ENCODE measurements at regions not wholly inside any gene's neighbourhood (a gene's known extent, or its start where the extent isn't known, plus 50 kb on each side); places are given as distances from the start of the nearest gene placed in this dataset.

GRCh38 chr13:34307607-34308006 lies 489.7 kb downstream of the RFC3 start:
- no peak overlapping the region for H2AFZ ChIP-seq (ENCODE audit: low read length)
- no peaks in the 10 kb centered on the region for H3K36me3 ChIP-seq (replicated peaks in 1 of 2; ENCODE audit: control insufficient read depth in 2 of 2, insufficient read depth in 2 of 2, low read length in 2 of 2)
- no peaks in the 10 kb centered on the region for H3K4me1 ChIP-seq (ENCODE audit: control insufficient read depth in 2 of 2, insufficient read depth in 1 of 2, low read depth in 1 of 2, low read length in 2 of 2)
- no peaks in the 10 kb centered on the region for H3K79me1 ChIP-seq (ENCODE audit: low read depth, low read length)
- H3K4me3 ChIP-seq (ENCODE audit: low read length in 2 of 2), result no peak overlapping the region
- no peak overlapping the region for H3K27ac ChIP-seq (replicated peaks; ENCODE audit: low read length)
- peaks cover 0 to 2% of the 10 kb centered on the region in 2 donors for H3K9me3 ChIP-seq (replicated peaks in 1 of 2; ENCODE audit: control insufficient read depth in 2 of 2, insufficient read depth in 1 of 2, low read depth in 1 of 2, low read length in 2 of 2)
- H3K4me2 ChIP-seq (ENCODE audit: insufficient read depth, low read length, poor library complexity, severe bottlenecking), result no peak overlapping the region
- no peak for DNase-seq (ENCODE audit: low spot score)
- H3K18ac ChIP-seq (ENCODE audit: low read length), result no peak overlapping the region
- H2BK5ac ChIP-seq (ENCODE audit: low read length), result no peak overlapping the region
- WGBS, 2 donors (ENCODE audit: extremely low coverage in 2 of 2, insufficient read length in 2 of 2, insufficient replicate concordance in 1 of 2), result no CpG with 5 or more reads among the region's 5 CpGs
- no peak overlapping the region for H2BK12ac ChIP-seq (ENCODE audit: low read length)
- H3K27me3 ChIP-seq (ENCODE audit: control insufficient read depth in 3 of 3, insufficient read depth in 3 of 3, low read depth in 1 of 3, low read length in 3 of 3), result no peaks in the 10 kb centered on the region
- no peak overlapping the region for H3K14ac ChIP-seq (ENCODE audit: low read length)
- H2BK120ac ChIP-seq (ENCODE audit: low read depth, low read length), result no peak overlapping the region
- H3K9ac ChIP-seq (ENCODE audit: low read depth, low read length, poor library complexity), result no peak overlapping the region
- H4K91ac ChIP-seq (ENCODE audit: low read depth, low read length, poor library complexity), result no peak overlapping the region
- no peak overlapping the region for H4K8ac ChIP-seq (ENCODE audit: low read depth, low read length)
- no peak overlapping the region for H3K4ac ChIP-seq (ENCODE audit: low read length)
- H3K23ac ChIP-seq (ENCODE audit: low read depth, low read length, poor library complexity), result no peak overlapping the region
- H2AK5ac ChIP-seq (ENCODE audit: low read depth, low read length), result no peak overlapping the region
- H2BK15ac ChIP-seq (ENCODE audit: low read length), result no peak overlapping the region

- WGBS, 2 donors (ENCODE audit: extremely low coverage in 2 of 2, insufficient read length in 2 of 2, insufficient replicate concordance in 1 of 2), result no CpG with 5 or more reads among the region's 1 CpG
- no peaks in the 10 kb centered on the region for H3K4me1 ChIP-seq (ENCODE audit: control insufficient read depth in 2 of 2, insufficient read depth in 1 of 2, low read depth in 1 of 2, low read length in 2 of 2)
- no peak overlapping the region for H2AFZ ChIP-seq (ENCODE audit: low read length)
- no peaks in the 10 kb centered on the region for H3K79me1 ChIP-seq (ENCODE audit: low read depth, low read length)
- no peak overlapping the region for H2BK120ac ChIP-seq (ENCODE audit: low read depth, low read length)
- H3K18ac ChIP-seq (ENCODE audit: low read length), result no peak overlapping the region
- no peak overlapping the region for H4K8ac ChIP-seq (ENCODE audit: low read depth, low read length)
- H3K9ac ChIP-seq (ENCODE audit: low read depth, low read length, poor library complexity), result no peak overlapping the region
- H2BK15ac ChIP-seq (ENCODE audit: low read length), result no peak overlapping the region
- H3K4ac ChIP-seq (ENCODE audit: low read length), result no peak overlapping the region
- H3K14ac ChIP-seq (ENCODE audit: low read length), result no peak overlapping the region
- no peak for DNase-seq (ENCODE audit: low spot score)
- no peak overlapping the region for H3K23ac ChIP-seq (ENCODE audit: low read depth, low read length, poor library complexity)
- no peak overlapping the region for H3K4me2 ChIP-seq (ENCODE audit: insufficient read depth, low read length, poor library complexity, severe bottlenecking)
- H3K9me3 ChIP-seq (replicated peaks in 1 of 2; ENCODE audit: control insufficient read depth in 2 of 2, insufficient read depth in 1 of 2, low read depth in 1 of 2, low read length in 2 of 2), result no peaks in the 10 kb centered on the region
- no peaks in the 10 kb centered on the region for H3K36me3 ChIP-seq (replicated peaks in 1 of 2; ENCODE audit: control insufficient read depth in 2 of 2, insufficient read depth in 2 of 2, low read length in 2 of 2)
- no peak overlapping the region for H3K27ac ChIP-seq (replicated peaks; ENCODE audit: low read length)
- H2BK12ac ChIP-seq (ENCODE audit: low read length), result no peak overlapping the region
- no peak overlapping the region for H4K91ac ChIP-seq (ENCODE audit: low read depth, low read length, poor library complexity)
- H3K27me3 ChIP-seq (ENCODE audit: control insufficient read depth in 3 of 3, insufficient read depth in 3 of 3, low read depth in 1 of 3, low read length in 3 of 3), result no peaks in the 10 kb centered on the region
- no peak overlapping the region for H2AK5ac ChIP-seq (ENCODE audit: low read depth, low read length)
- H3K4me3 ChIP-seq (ENCODE audit: low read length in 2 of 2), result no peak overlapping the region
- H2BK5ac ChIP-seq (ENCODE audit: low read length), result no peak overlapping the region
Measured at GRCh38 chr13:34308725-34309124, 490.8 kb downstream of the RFC3 start.

GRCh38 chr13:34310539-34310938 lies 492.6 kb downstream of the RFC3 start:
- H3K27ac ChIP-seq (replicated peaks; ENCODE audit: low read length), result no peak overlapping the region
- no peak overlapping the region for H2BK15ac ChIP-seq (ENCODE audit: low read length)
- no peak overlapping the region for H3K14ac ChIP-seq (ENCODE audit: low read length)
- no peak overlapping the region for H3K9ac ChIP-seq (ENCODE audit: low read depth, low read length, poor library complexity)
- H3K79me1 ChIP-seq (ENCODE audit: low read depth, low read length), result no peaks in the 10 kb centered on the region
- H3K36me3 ChIP-seq (replicated peaks in 1 of 2; ENCODE audit: control insufficient read depth in 2 of 2, insufficient read depth in 2 of 2, low read length in 2 of 2), result peaks cover 0 to 2% of the 10 kb centered on the region in 2 donors
- H2BK12ac ChIP-seq (ENCODE audit: low read length), result no peak overlapping the region
- no peak overlapping the region for H2AFZ ChIP-seq (ENCODE audit: low read length)
- H2BK5ac ChIP-seq (ENCODE audit: low read length), result no peak overlapping the region
- H3K27me3 ChIP-seq (ENCODE audit: control insufficient read depth in 3 of 3, insufficient read depth in 3 of 3, low read depth in 1 of 3, low read length in 3 of 3), result no peaks in the 10 kb centered on the region
- no peak overlapping the region for H3K18ac ChIP-seq (ENCODE audit: low read length)
- no peaks in the 10 kb centered on the region for H3K9me3 ChIP-seq (replicated peaks in 1 of 2; ENCODE audit: control insufficient read depth in 2 of 2, insufficient read depth in 1 of 2, low read depth in 1 of 2, low read length in 2 of 2)
- H3K4me3 ChIP-seq (ENCODE audit: low read length in 2 of 2), result no peak overlapping the region
- H4K8ac ChIP-seq (ENCODE audit: low read depth, low read length), result no peak overlapping the region
- no CpG with 5 or more reads among the region's 3 CpGs for WGBS, 2 donors (ENCODE audit: extremely low coverage in 2 of 2, insufficient read length in 2 of 2, insufficient replicate concordance in 1 of 2)
- H3K23ac ChIP-seq (ENCODE audit: low read depth, low read length, poor library complexity), result no peak overlapping the region
- no peak overlapping the region for H3K4ac ChIP-seq (ENCODE audit: low read length)
- H3K4me2 ChIP-seq (ENCODE audit: insufficient read depth, low read length, poor library complexity, severe bottlenecking), result no peak overlapping the region
- H2BK120ac ChIP-seq (ENCODE audit: low read depth, low read length), result no peak overlapping the region
- no peak for DNase-seq (ENCODE audit: low spot score)
- no peaks in the 10 kb centered on the region for H3K4me1 ChIP-seq (ENCODE audit: control insufficient read depth in 2 of 2, insufficient read depth in 1 of 2, low read depth in 1 of 2, low read length in 2 of 2)
- H2AK5ac ChIP-seq (ENCODE audit: low read depth, low read length), result no peak overlapping the region
- H4K91ac ChIP-seq (ENCODE audit: low read depth, low read length, poor library complexity), result no peak overlapping the region

- Histone ChIP-seq H4K8ac (ENCODE audit: low read depth, low read length) (no peak overlapping the region), H3K27ac (replicated peaks; ENCODE audit: low read length) (no peak overlapping the region), H3K36me3 (replicated peaks in 1 of 2; ENCODE audit: control insufficient read depth in 2 of 2, insufficient read depth in 2 of 2, low read length in 2 of 2) (peaks cover 0 to 2% of the 10 kb centered on the region in 2 donors), H3K4me2 (ENCODE audit: insufficient read depth, low read length, poor library complexity, severe bottlenecking) (no peak overlapping the region), H3K79me1 (ENCODE audit: low read depth, low read length) (no peaks in the 10 kb centered on the region), H2BK12ac (ENCODE audit: low read length) (no peak overlapping the region), H2BK15ac (ENCODE audit: low read length) (no peak overlapping the region), H2BK120ac (ENCODE audit: low read depth, low read length) (no peak overlapping the region), H3K23ac (ENCODE audit: low read depth, low read length, poor library complexity) (no peak overlapping the region), H4K91ac (ENCODE audit: low read depth, low read length, poor library complexity) (no peak overlapping the region), H3K9me3 (replicated peaks in 1 of 2; ENCODE audit: control insufficient read depth in 2 of 2, insufficient read depth in 1 of 2, low read depth in 1 of 2, low read length in 2 of 2) (no peaks in the 10 kb centered on the region), H3K4me1 (ENCODE audit: control insufficient read depth in 2 of 2, insufficient read depth in 1 of 2, low read depth in 1 of 2, low read length in 2 of 2) (no peaks in the 10 kb centered on the region), H3K4me3 (ENCODE audit: low read length in 2 of 2) (no peak overlapping the region), H3K14ac (ENCODE audit: low read length) (no peak overlapping the region), H3K4ac (ENCODE audit: low read length) (no peak overlapping the region), H2BK5ac (ENCODE audit: low read length) (no peak overlapping the region), H2AFZ (ENCODE audit: low read length) (no peak overlapping the region), H3K9ac (ENCODE audit: low read depth, low read length, poor library complexity) (no peak overlapping the region), H3K27me3 (ENCODE audit: control insufficient read depth in 3 of 3, insufficient read depth in 3 of 3, low read depth in 1 of 3, low read length in 3 of 3) (no peaks in the 10 kb centered on the region), H2AK5ac (ENCODE audit: low read depth, low read length) (no peak overlapping the region), H3K18ac (ENCODE audit: low read length) (no peak overlapping the region)
- no peak for DNase-seq (ENCODE audit: low spot score)
Measured at GRCh38 chr13:34311251-34311650, 493.3 kb downstream of the RFC3 start.

All from neuronal stem cell (in vitro differentiated cells).